ENCODE measurements at regions not wholly inside any gene's neighbourhood (a gene's known extent, or its start where the extent isn't known, plus 50 kb on each side); places are given as distances from the start of the nearest gene placed in this dataset.

GRCh38 chr2:104787298-104788065 is 66.4 kb upstream of the POU3F3 start:
- DNase-seq (ENCODE audit: low read depth in 2 of 2) = no peak

GRCh38 chr2:104788742-104789455 is 65.0 kb upstream of the POU3F3 start:
- no peaks in the 10 kb centered on the region for H4K20me1 ChIP-seq (ENCODE audit: control insufficient read depth, extremely low read depth, insufficient read depth, low read length)
- H3K4me3 ChIP-seq (replicated peaks in 1 of 4; ENCODE audit: control extremely low read depth in 1 of 4, insufficient read depth in 1 of 4, low read depth in 3 of 4, low read length in 4 of 4) = no peak overlapping the region
- H3K9ac ChIP-seq (ENCODE audit: insufficient read depth, low read length) = no peak overlapping the region
- no peaks in the 10 kb centered on the region for H3K79me2 ChIP-seq (ENCODE audit: control insufficient read depth, insufficient read depth, low read length)
- no peaks in the 10 kb centered on the region for H3K27me3 ChIP-seq (ENCODE audit: control insufficient read depth, insufficient read depth, low read length)
- no peaks in the 10 kb centered on the region for H3K9me3 ChIP-seq (ENCODE audit: control insufficient read depth, insufficient read depth, low read depth, low read length)
- no peak overlapping the region for H3K4me2 ChIP-seq (ENCODE audit: extremely low read depth, insufficient read depth, low read length)
- H3K27ac ChIP-seq (ENCODE audit: insufficient read depth, low read length) = no peak overlapping the region
- DNase-seq (ENCODE audit: low read depth in 2 of 2) = no peak
- no peak overlapping the region for H2AFZ ChIP-seq (ENCODE audit: low read length)
- no peaks in the 10 kb centered on the region for H3K4me1 ChIP-seq (ENCODE audit: control insufficient read depth, extremely low read depth, insufficient read depth, low read length)
- TF ChIP-seq, protein P1, sequence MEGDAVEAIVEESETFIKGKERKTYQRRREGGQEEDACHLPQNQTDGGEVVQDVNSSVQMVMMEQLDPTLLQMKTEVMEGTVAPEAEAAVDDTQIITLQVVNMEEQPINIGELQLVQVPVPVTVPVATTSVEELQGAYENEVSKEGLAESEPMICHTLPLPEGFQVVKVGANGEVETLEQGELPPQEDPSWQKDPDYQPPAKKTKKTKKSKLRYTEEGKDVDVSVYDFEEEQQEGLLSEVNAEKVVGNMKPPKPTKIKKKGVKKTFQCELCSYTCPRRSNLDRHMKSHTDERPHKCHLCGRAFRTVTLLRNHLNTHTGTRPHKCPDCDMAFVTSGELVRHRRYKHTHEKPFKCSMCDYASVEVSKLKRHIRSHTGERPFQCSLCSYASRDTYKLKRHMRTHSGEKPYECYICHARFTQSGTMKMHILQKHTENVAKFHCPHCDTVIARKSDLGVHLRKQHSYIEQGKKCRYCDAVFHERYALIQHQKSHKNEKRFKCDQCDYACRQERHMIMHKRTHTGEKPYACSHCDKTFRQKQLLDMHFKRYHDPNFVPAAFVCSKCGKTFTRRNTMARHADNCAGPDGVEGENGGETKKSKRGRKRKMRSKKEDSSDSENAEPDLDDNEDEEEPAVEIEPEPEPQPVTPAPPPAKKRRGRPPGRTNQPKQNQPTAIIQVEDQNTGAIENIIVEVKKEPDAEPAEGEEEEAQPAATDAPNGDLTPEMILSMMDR (conservative IDR thresholded peaks at IDR 0.05 in 1 of 2, IDR thresholded peaks at IDR 0.05 in 1 of 2; ENCODE audit: low read depth in 1 of 2, low read length in 2 of 2) = no peak
- no peak for TF ChIP-seq EZH2 (IDR thresholded peaks at IDR 0.05; ENCODE audit: low read length, missing control alignments)
- H3K36me3 ChIP-seq (ENCODE audit: control insufficient read depth, insufficient read depth, low read length) = no peaks in the 10 kb centered on the region

More at GRCh38 chr2:104787298-104788065, 66.4 kb upstream of the POU3F3 start:
- H3K4me3 ChIP-seq (replicated peaks in 1 of 4; ENCODE audit: control extremely low read depth in 1 of 4, insufficient read depth in 1 of 4, low read depth in 3 of 4, low read length in 4 of 4) = no peak overlapping the region
- H3K79me2 ChIP-seq (ENCODE audit: control insufficient read depth, insufficient read depth, low read length) = no peaks in the 10 kb centered on the region
- no peak overlapping the region for H3K27ac ChIP-seq (ENCODE audit: insufficient read depth, low read length)
- no peak overlapping the region for H2AFZ ChIP-seq (ENCODE audit: low read length)
- no peaks in the 10 kb centered on the region for H3K4me1 ChIP-seq (ENCODE audit: control insufficient read depth, extremely low read depth, insufficient read depth, low read length)
- H3K9ac ChIP-seq (ENCODE audit: insufficient read depth, low read length) = no peak overlapping the region
- H3K4me2 ChIP-seq (ENCODE audit: extremely low read depth, insufficient read depth, low read length) = no peak overlapping the region
- no peaks in the 10 kb centered on the region for H4K20me1 ChIP-seq (ENCODE audit: control insufficient read depth, extremely low read depth, insufficient read depth, low read length)
- H3K27me3 ChIP-seq (ENCODE audit: control insufficient read depth, insufficient read depth, low read length) = no peaks in the 10 kb centered on the region
- no peaks in the 10 kb centered on the region for H3K36me3 ChIP-seq (ENCODE audit: control insufficient read depth, insufficient read depth, low read length)
- TF ChIP-seq EZH2 (IDR thresholded peaks at IDR 0.05; ENCODE audit: low read length, missing control alignments) = no peak
- TF ChIP-seq, protein P1 (conservative IDR thresholded peaks at IDR 0.05 in 1 of 2, IDR thresholded peaks at IDR 0.05 in 1 of 2; ENCODE audit: low read depth in 1 of 2, low read length in 2 of 2) = no peak
- no peaks in the 10 kb centered on the region for H3K9me3 ChIP-seq (ENCODE audit: control insufficient read depth, insufficient read depth, low read depth, low read length)

DNA sequence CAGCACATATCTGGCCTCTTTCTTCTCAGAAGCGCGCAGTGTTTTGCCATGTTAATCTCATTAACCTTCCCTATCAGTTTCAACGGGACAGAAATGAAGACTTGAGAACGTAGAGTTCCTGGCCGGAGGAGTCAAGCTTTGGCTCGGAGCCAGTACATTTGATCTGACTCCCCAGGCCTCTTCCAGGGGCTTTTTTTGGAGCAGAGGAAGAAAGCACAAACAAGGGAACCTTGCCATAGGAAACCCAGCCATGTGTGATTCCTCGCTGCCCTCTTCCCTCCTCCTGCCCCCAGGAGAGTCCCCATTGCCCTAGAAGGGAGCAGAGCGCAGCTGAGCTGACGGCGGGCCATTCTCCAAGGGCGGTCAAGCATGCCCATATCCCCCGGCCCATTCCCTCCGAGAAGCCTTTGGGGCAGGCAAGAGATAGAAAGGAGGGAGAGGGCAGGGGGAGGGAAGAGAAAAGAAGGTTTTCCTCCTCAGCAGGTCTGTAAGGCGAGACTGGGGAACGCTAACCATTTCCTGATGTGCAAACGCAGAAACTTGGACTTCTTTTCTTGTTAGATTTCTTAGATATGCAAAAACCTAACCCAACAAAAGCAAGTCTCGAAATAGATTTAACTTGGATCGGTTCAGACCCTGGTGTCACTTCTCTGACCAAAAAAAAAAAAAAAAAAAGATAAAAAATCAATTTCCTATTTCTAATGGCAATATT is 63.7 kb upstream of the POU3F3 start:
- Histone ChIP-seq H3K27me3 (ENCODE audit: control insufficient read depth, insufficient read depth, low read length) (no peaks in the 10 kb centered on the region), H4K20me1 (ENCODE audit: control insufficient read depth, extremely low read depth, insufficient read depth, low read length) (no peaks in the 10 kb centered on the region), H2AFZ (ENCODE audit: low read length) (no peak overlapping the region), H3K4me1 (ENCODE audit: control insufficient read depth, extremely low read depth, insufficient read depth, low read length) (no peaks in the 10 kb centered on the region), H3K27ac (ENCODE audit: insufficient read depth, low read length) (no peak overlapping the region), H3K9me3 (ENCODE audit: control insufficient read depth, insufficient read depth, low read depth, low read length) (no peaks in the 10 kb centered on the region), H3K4me2 (ENCODE audit: extremely low read depth, insufficient read depth, low read length) (no peak overlapping the region), H3K36me3 (ENCODE audit: control insufficient read depth, insufficient read depth, low read length) (no peaks in the 10 kb centered on the region), H3K9ac (ENCODE audit: insufficient read depth, low read length) (no peak overlapping the region), H3K4me3 (replicated peaks in 1 of 4; ENCODE audit: control extremely low read depth in 1 of 4, insufficient read depth in 1 of 4, low read depth in 3 of 4, low read length in 4 of 4) (no peak overlapping the region), H3K79me2 (ENCODE audit: control insufficient read depth, insufficient read depth, low read length) (no peaks in the 10 kb centered on the region)
- no peak for DNase-seq (ENCODE audit: low read depth in 2 of 2)
- TF ChIP-seq, protein P1 (conservative IDR thresholded peaks at IDR 0.05 in 1 of 2, IDR thresholded peaks at IDR 0.05 in 1 of 2; ENCODE audit: low read depth in 1 of 2, low read length in 2 of 2) = no peak
- no peak for TF ChIP-seq EZH2 (IDR thresholded peaks at IDR 0.05; ENCODE audit: low read length, missing control alignments)

Measured in fibroblast of lung (primary cell).